Peyer's patch (tissue), 4 donors: ENCODE measurements at regions not wholly inside any gene's neighbourhood (a gene's known extent, or its start where the extent isn't known, plus 50 kb on each side); places are given as distances from the start of the nearest gene placed in this dataset.

Source experiments
- DNase-seq, 3 donors: peaks; one replicate each; pipeline ENCODE4 v3.0.0-alpha.2; 2017 to 2019
- H3K27ac ChIP-seq, 4 donors: fragments of 200-600 bp; sonication (generic); one replicate each; pipeline ENCODE4 v1.5.1; 2016 to 2019
- H3K27me3 ChIP-seq, 2 donors: fragments of 200-600 bp; sonication (generic); one replicate each; pipeline ENCODE4 v1.5.1; 2019
- H3K36me3 ChIP-seq, 3 donors: fragments of 200-600 bp; sonication (generic); one replicate each; pipeline ENCODE4 v1.5.1; 2016 to 2019
- H3K4me1 ChIP-seq, 4 donors: fragments of 200-600 bp; sonication (generic); one replicate each; pipeline ENCODE4 v1.5.1; 2016 to 2019
- H3K4me3 ChIP-seq, 4 donors: fragments of 200-600 bp; sonication (generic); 1 replicate in 3 of 4; 2 replicates in 1 of 4; pipeline ENCODE4 v1.5.1; 2016 to 2019; ENCODE audit warnings: mild to moderate bottlenecking in 1 of 4
- H3K9me3 ChIP-seq, 4 donors: fragments of 200-600 bp; sonication (generic); one replicate each; pipeline ENCODE4 v1.5.1; 2016 to 2019; ENCODE audit warnings: mild to moderate bottlenecking in 1 of 4
- CTCF ChIP-seq, 6 experiments: fragments of 450-650 bp in 4 of 6; fragments of 200-600 bp in 2 of 6; sonication (generic) in 1 of 6; IDR thresholded peaks; one replicate each; pipeline ENCODE4 v1.5.1; 2017 to 2019; ENCODE audit warnings: antibody characterized with exemption in 6 of 6, mild to moderate bottlenecking in 3 of 6, moderate library complexity in 1 of 6
- POLR2A ChIP-seq, 2 donors: fragments of 450-650 bp; IDR thresholded peaks; one replicate each; pipeline ENCODE4 v1.5.1; 2017; ENCODE audit warnings: antibody characterized with exemption in 2 of 2, mild to moderate bottlenecking in 2 of 2, moderate library complexity in 2 of 2

DNA sequence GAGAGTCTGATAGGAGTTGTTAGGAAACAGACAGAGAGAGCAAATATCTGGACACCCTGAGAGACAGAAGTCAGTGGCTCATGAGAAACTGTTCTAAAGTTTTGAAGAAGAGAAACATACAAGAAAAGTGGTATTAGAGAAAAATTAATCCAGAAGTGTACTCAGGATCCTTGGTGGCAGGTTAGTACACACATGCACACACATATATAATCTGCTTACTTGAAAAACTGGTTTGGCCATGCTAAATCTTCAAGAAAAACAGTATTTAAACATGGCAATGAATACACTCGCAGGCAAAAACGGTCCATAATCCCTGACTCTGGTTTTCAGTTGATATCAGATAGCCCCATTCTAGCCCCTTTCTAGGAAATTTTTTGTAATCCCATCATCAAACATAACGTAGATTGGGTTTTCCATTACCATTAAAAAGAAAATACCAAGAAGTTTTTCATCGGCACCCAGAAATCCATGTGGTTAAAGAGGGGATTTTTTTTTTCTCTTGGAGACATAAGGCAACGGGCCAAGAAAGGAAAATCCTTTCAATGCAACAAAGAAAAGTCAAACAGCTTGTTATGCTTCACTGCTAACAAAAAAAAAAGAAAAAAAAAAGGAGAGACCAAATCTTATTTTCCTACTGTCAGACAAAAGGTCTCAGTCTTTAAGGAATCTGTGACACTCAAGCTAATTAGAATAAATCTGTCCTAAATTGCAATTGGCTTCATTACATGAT is 178.0 kb upstream of the MIR17HG start:
- no peak overlapping the region for H3K27ac ChIP-seq
- H3K4me1 ChIP-seq: no peaks in the 10 kb centered on the region
- H3K9me3 ChIP-seq: no peaks in the 10 kb centered on the region
- H3K4me3 ChIP-seq: no peak overlapping the region
- TF ChIP-seq POLR2A (IDR thresholded peaks at IDR 0.05): no peak
- TF ChIP-seq CTCF (IDR thresholded peaks at IDR 0.05): no peak
- no peak for DNase-seq
- H3K36me3 ChIP-seq: no peaks in the 10 kb centered on the region
- H3K27me3 ChIP-seq: no peaks in the 10 kb centered on the region

- no peak for TF ChIP-seq POLR2A (IDR thresholded peaks at IDR 0.05)
- TF ChIP-seq CTCF (IDR thresholded peaks at IDR 0.05): no peak
- Histone ChIP-seq H3K27me3 (no peaks in the 10 kb centered on the region), H3K36me3 (no peaks in the 10 kb centered on the region), H3K27ac (no peak overlapping the region), H3K9me3 (no peaks in the 10 kb centered on the region), H3K4me3 (no peak overlapping the region), H3K4me1 (no peaks in the 10 kb centered on the region)
- no peak for DNase-seq
Observed at GRCh38 chr13:91172160-91172559, 175.3 kb upstream of the MIR17HG start.

DNA sequence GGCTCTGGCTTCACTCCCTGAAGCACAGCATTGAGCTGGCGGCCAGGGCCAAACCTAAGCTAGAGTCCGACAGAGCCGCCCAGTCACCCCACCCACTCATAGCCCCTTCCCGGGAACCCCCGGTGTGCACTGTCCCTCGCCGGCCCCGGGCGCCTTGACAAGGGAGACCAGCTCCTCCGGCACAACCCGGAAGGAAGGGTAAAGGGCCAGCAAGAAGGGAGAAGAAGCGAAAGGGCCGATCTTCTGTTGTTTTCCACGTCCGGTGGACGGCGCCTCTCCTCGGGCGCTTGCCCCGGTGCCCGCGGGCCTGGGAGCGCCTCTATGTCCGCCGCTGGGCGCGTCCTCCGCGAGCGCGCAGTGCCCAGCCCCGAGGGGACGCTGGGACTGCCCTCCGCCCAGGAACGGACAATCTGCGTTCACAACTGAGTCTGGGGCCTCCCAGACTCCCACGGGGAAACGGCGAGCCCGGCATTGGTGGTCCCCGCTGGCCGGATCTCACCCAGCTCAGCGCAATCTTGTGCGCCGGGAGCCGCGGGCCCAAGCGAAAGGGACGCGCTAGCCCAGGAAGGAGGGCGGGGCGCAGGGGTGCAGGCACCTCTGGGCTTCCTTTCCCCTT is 172.5 kb upstream of the MIR17HG start:
- DNase-seq: peak in 1 of 3 donors; percentile 37
- peak overlapping the region in 2 of 4 donors; percentile 28 to 43 for H3K4me3 ChIP-seq
- no peaks in the 10 kb centered on the region for H3K27me3 ChIP-seq
- H3K27ac ChIP-seq: no peak overlapping the region
- no peaks in the 10 kb centered on the region for H3K9me3 ChIP-seq
- H3K36me3 ChIP-seq: no peaks in the 10 kb centered on the region
- H3K4me1 ChIP-seq: no peaks in the 10 kb centered on the region
- TF ChIP-seq CTCF (IDR thresholded peaks at IDR 0.05) (no peak), POLR2A (IDR thresholded peaks at IDR 0.05) (no peak)

DNA sequence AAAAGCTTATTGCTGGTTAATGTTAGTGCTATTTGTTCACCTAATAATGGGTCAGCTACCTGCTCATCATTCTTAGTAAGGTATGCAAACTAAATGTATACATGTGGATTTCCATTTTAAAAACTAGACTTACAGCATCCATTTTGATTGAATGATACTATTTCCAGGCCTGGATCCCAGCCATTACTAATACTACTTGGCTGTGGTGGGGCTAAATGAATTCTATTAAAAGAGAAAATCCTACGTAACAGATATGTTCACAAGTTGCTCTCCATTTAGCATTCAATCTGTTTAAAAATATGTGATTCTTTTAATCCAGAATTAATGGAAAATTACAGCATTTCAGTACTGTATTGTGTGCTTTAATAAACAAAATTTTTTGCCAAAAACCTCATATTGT is 169.4 kb upstream of the MIR17HG start:
- no peaks in the 10 kb centered on the region for H3K36me3 ChIP-seq
- no peak overlapping the region for H3K27ac ChIP-seq
- no peaks in the 10 kb centered on the region for H3K27me3 ChIP-seq
- no peaks in the 10 kb centered on the region for H3K4me1 ChIP-seq
- no peak overlapping the region for H3K4me3 ChIP-seq
- DNase-seq: no peak
- TF ChIP-seq CTCF (IDR thresholded peaks at IDR 0.05) (no peak), POLR2A (IDR thresholded peaks at IDR 0.05) (no peak)
- no peaks in the 10 kb centered on the region for H3K9me3 ChIP-seq

DNA sequence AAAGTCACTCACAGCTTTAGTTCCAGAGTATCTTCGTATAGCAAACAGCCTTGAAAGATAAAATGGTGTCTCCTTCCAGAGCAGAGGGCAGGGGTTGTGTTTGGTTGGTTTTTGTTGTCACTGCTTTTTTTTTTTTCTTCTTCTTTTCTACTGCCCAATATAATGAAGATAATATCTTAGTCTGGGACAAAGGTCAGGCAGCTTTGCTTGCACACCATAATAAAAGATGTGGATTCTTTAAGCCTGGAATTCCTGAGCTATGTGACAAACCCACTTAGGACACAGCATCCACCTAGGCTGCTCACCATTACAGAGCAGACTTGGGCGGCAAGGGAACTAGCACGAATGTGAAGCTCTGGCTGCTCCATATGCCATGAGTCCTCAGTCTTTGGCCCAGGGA is 165.6 kb upstream of the MIR17HG start:
- Histone ChIP-seq H3K4me1 (no peaks in the 10 kb centered on the region), H3K27ac (no peak overlapping the region), H3K9me3 (no peaks in the 10 kb centered on the region), H3K36me3 (no peaks in the 10 kb centered on the region), H3K4me3 (no peak overlapping the region), H3K27me3 (no peaks in the 10 kb centered on the region)
- DNase-seq: no peak
- TF ChIP-seq CTCF (IDR thresholded peaks at IDR 0.05) (no peak), POLR2A (IDR thresholded peaks at IDR 0.05) (no peak)
